OCI-LY7 (cell line): ENCODE measurements at regions not wholly inside any gene's neighbourhood (a gene's known extent, or its start where the extent isn't known, plus 50 kb on each side); places are given as distances from the start of the nearest gene placed in this dataset.
A peak's percentile ranks its signal among the peaks of the same experiment; 100 is the strongest.
"Not testable (repeated sequence)": the region's sequence is repeated elsewhere in the genome, so short reads cannot be mapped to it uniquely, and the experiment has no call there.

ENCODE experiments used
- BruUV-seq: library from RNA; stranded (reverse); fragments of 400-500 nt; replicated peaks from 2 replicates; lab custom pipeline; 2021; lab: Mats Ljungman, UMichigan
- CTCF ChIA-PET: fragments of 300-600 bp; sonication (Branson Sonifier 250); formaldehyde crosslinking; loops from one replicate; lab custom pipeline; 2022; ENCODE audit warnings: antibody characterized with exemption; ENCODE audit not compliant: unreplicated experiment; lab: Charles Lee
- POLR2A ChIA-PET: fragments of 300-600 bp; sonication (Branson Sonifier 250); formaldehyde crosslinking; loops from one replicate; lab custom pipeline; 2022; ENCODE audit warnings: antibody characterized with exemption; lab: Charles Lee
- DNase-seq: peaks from one replicate; pipeline ENCODE4 v3.0.0-alpha.2; 2015; ENCODE audit warnings: low spot score
- H2AFZ ChIP-seq: fragments of 200-600 bp; sonication (generic), shearing (Covaris generic); 2 replicates; pipeline ENCODE4 v1.6.1; 2014; ENCODE audit warnings: mild to moderate bottlenecking, antibody characterized with exemption, low read length, moderate library complexity
- H3K27ac ChIP-seq: fragments of 200-600 bp; sonication (generic); 2 replicates; pipeline ENCODE4 v1.5.1; 2014; ENCODE audit warnings: mixed run types, low read depth, mild to moderate bottlenecking, moderate library complexity, low read length, inconsistent platforms; ENCODE audit not compliant: poor library complexity, severe bottlenecking
- H3K36me3 ChIP-seq: fragments of 200-600 bp; sonication (generic); 2 replicates; pipeline ENCODE4 v1.6.1; 2014; ENCODE audit warnings: mild to moderate bottlenecking, antibody characterized with exemption, low read length, moderate library complexity, mixed read lengths; ENCODE audit not compliant: insufficient read depth
- H3K4me1 ChIP-seq: fragments of 200-600 bp; sonication (generic); 2 replicates; pipeline ENCODE4 v1.5.1; 2014; ENCODE audit warnings: mild to moderate bottlenecking, low read length; ENCODE audit not compliant: insufficient read depth, poor library complexity, severe bottlenecking
- H3K4me2 ChIP-seq: fragments of 200-600 bp; sonication (generic); 2 replicates; pipeline ENCODE4 v1.6.1; 2014; ENCODE audit warnings: mild to moderate bottlenecking, low read length
- H3K4me3 ChIP-seq: fragments of 200-600 bp; sonication (generic); 2 replicates; pipeline ENCODE4 v1.5.1; 2014; ENCODE audit warnings: mild to moderate bottlenecking, low read depth, low read length; ENCODE audit not compliant: poor library complexity, severe bottlenecking
- H3K79me2 ChIP-seq: fragments of 200-600 bp; sonication (generic); 2 replicates; pipeline ENCODE4 v1.6.1; 2016; ENCODE audit warnings: low read depth, mild to moderate bottlenecking, low read length, moderate library complexity, mixed read lengths; ENCODE audit not compliant: insufficient read depth
- H3K9me2 ChIP-seq: fragments of 200-600 bp; sonication (generic); 2 replicates; pipeline ENCODE4 v1.6.1; 2016; ENCODE audit warnings: mild to moderate bottlenecking, low read length, mixed read lengths; ENCODE audit not compliant: insufficient read depth
- H3K9me3 ChIP-seq: fragments of 200-600 bp; sonication (generic); 2 replicates; pipeline ENCODE4 v1.6.1; 2014; ENCODE audit warnings: mild to moderate bottlenecking, mixed run types, low read length, mixed read lengths
- H4K20me1 ChIP-seq: fragments of 200-600 bp; sonication (generic); 2 replicates; pipeline ENCODE4 v1.6.1; 2014; ENCODE audit warnings: mild to moderate bottlenecking, antibody characterized with exemption, low read length, moderate library complexity, mixed read lengths; ENCODE audit not compliant: insufficient read depth
- CTCF ChIP-seq: fragments of 200-600 bp; sonication (generic); conservative IDR thresholded peaks from 2 replicates; pipeline ENCODE4 v1.5.1; 2014; ENCODE audit warnings: mild to moderate bottlenecking, antibody characterized with exemption, low read length, moderate library complexity, mixed read lengths
- EZH2phosphoT487 ChIP-seq: fragments of 200-600 bp; sonication (generic); IDR thresholded peaks from 2 replicates; pipeline ENCODE4 v1.6.1; 2018; ENCODE audit warnings: low read depth, borderline replicate concordance, mild to moderate bottlenecking, mixed run types, antibody characterized with exemption, low read length, moderate library complexity, mixed read lengths
- intact Hi-C: fragments of 100-400 bp; cut with micrococcal nuclease; formaldehyde crosslinking; loops from one replicate; pipeline ENCODE4 v1.10.0; 2022; ENCODE audit not compliant: unreplicated experiment

- peaks cover 38% of the 10 kb centered on the region for H3K4me1 ChIP-seq
- H3K4me2 ChIP-seq, H4K20me1 ChIP-seq, intact Hi-C loops, DNase-seq, H2AFZ ChIP-seq, BruUV-seq, H3K9me2 ChIP-seq, H3K9me3 ChIP-seq, H3K4me3 ChIP-seq, POLR2A ChIA-PET, H3K36me3 ChIP-seq, H3K27ac ChIP-seq, H3K79me2 ChIP-seq, CTCF ChIA-PET: not testable (repeated sequence)
Observed at GRCh38 chr1:58963287-58963686, 179.4 kb upstream of the JUN start.

GRCh38 chr1:58964428-58964827 lies 180.6 kb upstream of the JUN start:
- POLR2A ChIA-PET = interaction anchor here (0.7 kb wide), 1 partner anchor 174 kb away, joined by 5 read pairs; no protein-coding TSS in a partner anchor
- intact Hi-C loops = no loop called here
- Histone ChIP-seq H3K9me2 (no peaks in the 10 kb centered on the region), H3K4me3 (no peak overlapping the region), H3K27ac (no peak overlapping the region), H3K79me2 (no peaks in the 10 kb centered on the region), H3K4me2 (no peak overlapping the region), H2AFZ (no peak overlapping the region), H3K9me3 (no peaks in the 10 kb centered on the region), H3K4me1 (peaks cover 45% of the 10 kb centered on the region), H3K36me3 (no peaks in the 10 kb centered on the region), H4K20me1 (no peaks in the 10 kb centered on the region)
- CTCF ChIA-PET = no interaction called here
- no TSS peak for BruUV-seq
- DNase-seq = no peak
- TF ChIP-seq CTCF (no peak), EZH2phosphoT487 (no peak)

- no TSS peak for BruUV-seq
- no peaks in the 10 kb centered on the region for H3K9me3 ChIP-seq
- peaks cover 45% of the 10 kb centered on the region for H3K4me1 ChIP-seq
- intact Hi-C loops = loop anchor here (5.0 kb wide), 1 partner anchor 243 kb away; no protein-coding TSS in a partner anchor
- DNase-seq = peak; percentile 33
- no peaks in the 10 kb centered on the region for H3K79me2 ChIP-seq
- no peak overlapping the region for H3K27ac ChIP-seq
- H3K9me2 ChIP-seq = no peaks in the 10 kb centered on the region
- CTCF ChIA-PET = no interaction called here
- POLR2A ChIA-PET = no interaction called here
- H2AFZ ChIP-seq = no peak overlapping the region
- H3K36me3 ChIP-seq = no peaks in the 10 kb centered on the region
- H4K20me1 ChIP-seq = no peaks in the 10 kb centered on the region
- no peak overlapping the region for H3K4me3 ChIP-seq
- TF ChIP-seq EZH2phosphoT487 (no peak), CTCF (no peak)
- no peak overlapping the region for H3K4me2 ChIP-seq
Observed at GRCh38 chr1:58964880-58965279, 181.0 kb upstream of the JUN start.
